PC-9 (cell line): ENCODE measurements at regions not wholly inside any gene's neighbourhood (a gene's known extent, or its start where the extent isn't known, plus 50 kb on each side); places are given as distances from the start of the nearest gene placed in this dataset.
A peak's percentile ranks its signal among the peaks of the same experiment; 100 is the strongest.

Experiments used
- BruUV-seq: library from RNA; stranded (reverse); fragments of 400-500 nt; replicated peaks from 2 replicates; lab custom pipeline; 2021; lab: Mats Ljungman, UMichigan
- CTCF ChIA-PET: fragments of 300-600 bp; sonication (Branson Sonifier 250); formaldehyde crosslinking; loops from one replicate; lab custom pipeline; 2022; ENCODE audit warnings: antibody characterized with exemption; lab: Charles Lee
- POLR2A ChIA-PET: fragments of 300-600 bp; sonication (Branson Sonifier 250); formaldehyde crosslinking; loops from one replicate; lab custom pipeline; 2022; ENCODE audit warnings: antibody characterized with exemption; ENCODE audit not compliant: unreplicated experiment; lab: Charles Lee
- DNase-seq, 2 experiments: peaks; one replicate each; pipeline versions ENCODE4 v3.0.0 to v3.0.0-alpha.2; 2015 to 2022; ENCODE audit warnings: mixed read lengths in 1 of 2
- H2AFZ ChIP-seq: fragments of 200-600 bp; sonication (generic); 2 replicates; pipeline ENCODE4 v1.8.1; 2017; ENCODE audit warnings: antibody characterized with exemption
- H3F3A ChIP-seq: fragments of 200-600 bp; sonication (generic); 2 replicates; pipeline ENCODE4 v1.8.1; 2017; ENCODE audit warnings: antibody characterized with exemption, mild to moderate bottlenecking, low read depth; ENCODE audit not compliant: insufficient read depth
- H3K27ac ChIP-seq: fragments of 200-600 bp; sonication (generic); 2 replicates; pipeline ENCODE4 v1.6.1; 2016; ENCODE audit warnings: mixed run types
- H3K27me3 ChIP-seq: fragments of 200-600 bp; sonication (generic); 2 replicates; pipeline ENCODE4 v1.6.1; 2016; ENCODE audit warnings: low read depth, mixed run types; ENCODE audit not compliant: insufficient read depth
- H3K36me3 ChIP-seq: fragments of 200-600 bp; sonication (generic); 2 replicates; pipeline ENCODE4 v1.6.1; 2016; ENCODE audit warnings: low read depth, mixed run types
- H3K4me1 ChIP-seq: fragments of 200-600 bp; sonication (generic); replicated peaks from 2 replicates; pipeline ENCODE4 v1.6.1; 2016; ENCODE audit warnings: mixed run types; ENCODE audit not compliant: insufficient read depth
- H3K4me2 ChIP-seq: fragments of 200-600 bp; sonication (generic); 2 replicates; pipeline ENCODE4 v1.6.1; 2017; ENCODE audit warnings: mixed run types
- H3K4me3 ChIP-seq: fragments of 200-600 bp; sonication (generic); 2 replicates; pipeline ENCODE4 v1.6.1; 2016; ENCODE audit warnings: mixed run types
- H3K79me2 ChIP-seq: fragments of 200-600 bp; sonication (generic); 2 replicates; pipeline ENCODE4 v1.6.1; 2017; ENCODE audit warnings: low read depth, mixed run types
- H3K9me2 ChIP-seq: fragments of 200-600 bp; sonication (generic); 2 replicates; pipeline ENCODE4 v1.8.1; 2017; ENCODE audit warnings: mild to moderate bottlenecking; ENCODE audit not compliant: insufficient read depth
- H3K9me3 ChIP-seq: fragments of 200-600 bp; sonication (generic); 2 replicates; pipeline ENCODE4 v1.8.1; 2016; ENCODE audit warnings: low read depth; ENCODE audit not compliant: insufficient read depth
- H4K20me1 ChIP-seq: fragments of 200-600 bp; sonication (generic); 2 replicates; pipeline ENCODE4 v1.8.1; 2017; ENCODE audit not compliant: insufficient read depth
- EZH2 ChIP-seq: fragments of 200-600 bp; sonication (generic); IDR thresholded peaks from 2 replicates; pipeline ENCODE4 v1.8.0; 2017; ENCODE audit warnings: antibody characterized with exemption, low read depth
- intact Hi-C: fragments of 100-400 bp; cut with micrococcal nuclease; formaldehyde crosslinking; loops from one replicate; pipeline ENCODE4 v1.10.0; 2022; ENCODE audit not compliant: unreplicated experiment
- TF ChIP-seq, protein P1 (sequence below): fragments of 200-600 bp; sonication (generic); conservative IDR thresholded peaks from 2 replicates; pipeline ENCODE4 v1.6.1; 2017; ENCODE audit warnings: mixed run types, antibody characterized with exemption, mild to moderate bottlenecking, moderate library complexity

- no peak for DNase-seq
- H3K9me3 ChIP-seq: no peaks in the 10 kb centered on the region
- no peaks in the 10 kb centered on the region for H3K27me3 ChIP-seq
- no peaks in the 10 kb centered on the region for H3K36me3 ChIP-seq
- no peaks in the 10 kb centered on the region for H4K20me1 ChIP-seq
- TF ChIP-seq, protein P1, sequence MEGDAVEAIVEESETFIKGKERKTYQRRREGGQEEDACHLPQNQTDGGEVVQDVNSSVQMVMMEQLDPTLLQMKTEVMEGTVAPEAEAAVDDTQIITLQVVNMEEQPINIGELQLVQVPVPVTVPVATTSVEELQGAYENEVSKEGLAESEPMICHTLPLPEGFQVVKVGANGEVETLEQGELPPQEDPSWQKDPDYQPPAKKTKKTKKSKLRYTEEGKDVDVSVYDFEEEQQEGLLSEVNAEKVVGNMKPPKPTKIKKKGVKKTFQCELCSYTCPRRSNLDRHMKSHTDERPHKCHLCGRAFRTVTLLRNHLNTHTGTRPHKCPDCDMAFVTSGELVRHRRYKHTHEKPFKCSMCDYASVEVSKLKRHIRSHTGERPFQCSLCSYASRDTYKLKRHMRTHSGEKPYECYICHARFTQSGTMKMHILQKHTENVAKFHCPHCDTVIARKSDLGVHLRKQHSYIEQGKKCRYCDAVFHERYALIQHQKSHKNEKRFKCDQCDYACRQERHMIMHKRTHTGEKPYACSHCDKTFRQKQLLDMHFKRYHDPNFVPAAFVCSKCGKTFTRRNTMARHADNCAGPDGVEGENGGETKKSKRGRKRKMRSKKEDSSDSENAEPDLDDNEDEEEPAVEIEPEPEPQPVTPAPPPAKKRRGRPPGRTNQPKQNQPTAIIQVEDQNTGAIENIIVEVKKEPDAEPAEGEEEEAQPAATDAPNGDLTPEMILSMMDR: no peak
- TF ChIP-seq EZH2: no peak
- H3K4me2 ChIP-seq: no peak overlapping the region
- H3K9me2 ChIP-seq: no peaks in the 10 kb centered on the region
- CTCF ChIA-PET: no interaction called here
- no peaks in the 10 kb centered on the region for H3K79me2 ChIP-seq
- POLR2A ChIA-PET: no interaction called here
- no peaks in the 10 kb centered on the region for H3F3A ChIP-seq
- H3K4me1 ChIP-seq: no peaks in the 10 kb centered on the region
- no peak overlapping the region for H2AFZ ChIP-seq
- H3K4me3 ChIP-seq: no peak overlapping the region
- H3K27ac ChIP-seq: no peak overlapping the region
- no TSS peak for BruUV-seq
- intact Hi-C loops: no loop called here
Measured at GRCh38 chr21:17947531-17947930, 128.4 kb upstream of the C21orf91 start.

DNA sequence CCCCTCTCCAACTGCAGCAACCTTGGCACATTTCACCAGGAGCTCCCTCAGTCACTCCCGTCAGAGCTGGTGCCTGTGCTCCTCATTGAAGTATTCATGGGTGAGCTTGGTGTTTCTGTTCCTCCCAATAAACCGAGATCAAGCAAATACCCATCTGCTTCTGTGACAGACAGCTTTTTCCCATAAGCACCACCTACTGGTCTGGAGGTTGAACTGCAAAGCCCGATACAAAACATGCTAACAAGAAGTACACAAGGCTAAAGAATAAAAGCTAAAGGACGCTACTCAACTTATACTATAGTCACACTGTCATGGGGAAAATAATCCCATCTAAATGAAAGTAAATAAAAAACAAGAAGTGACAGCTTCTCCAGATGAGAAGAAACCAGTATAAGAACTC is 111.9 kb upstream of the C21orf91 start:
- Histone ChIP-seq H3K27me3 (no peaks in the 10 kb centered on the region), H4K20me1 (no peaks in the 10 kb centered on the region), H3K27ac (no peak overlapping the region), H3K4me2 (no peak overlapping the region), H2AFZ (no peak overlapping the region), H3K9me3 (no peaks in the 10 kb centered on the region), H3F3A (no peaks in the 10 kb centered on the region), H3K79me2 (no peaks in the 10 kb centered on the region), H3K9me2 (no peaks in the 10 kb centered on the region; the same call in 1 of the 2 replicates), H3K4me3 (no peak overlapping the region), H3K36me3 (no peaks in the 10 kb centered on the region), H3K4me1 (no peaks in the 10 kb centered on the region)
- CTCF ChIA-PET: no interaction called here
- intact Hi-C loops: no loop called here
- BruUV-seq: no TSS peak
- no peak for DNase-seq
- POLR2A ChIA-PET: interaction anchor here (0.6 kb wide), 1 partner anchor 9 kb away, joined by 3 read pairs; no protein-coding TSS in a partner anchor
- TF ChIP-seq, protein P1: peak; percentile 62
- no peak for TF ChIP-seq EZH2

GRCh38 chr21:17930093-17930492 is 110.9 kb upstream of the C21orf91 start:
- Histone ChIP-seq H3K4me3 (no peak overlapping the region), H2AFZ (no peak overlapping the region), H3K27me3 (no peaks in the 10 kb centered on the region), H3K36me3 (no peaks in the 10 kb centered on the region), H3K4me1 (no peaks in the 10 kb centered on the region), H3K79me2 (no peaks in the 10 kb centered on the region), H3F3A (no peaks in the 10 kb centered on the region), H4K20me1 (no peaks in the 10 kb centered on the region), H3K9me3 (no peaks in the 10 kb centered on the region), H3K27ac (no peak overlapping the region), H3K9me2 (no peaks in the 10 kb centered on the region; the same call in 1 of the 2 replicates), H3K4me2 (no peak overlapping the region)
- ChIA-PET POLR2A (no interaction called here), CTCF (no interaction called here)
- no peak for DNase-seq
- TF ChIP-seq, protein P1: no peak
- no peak for TF ChIP-seq EZH2
- intact Hi-C loops: no loop called here
- no TSS peak for BruUV-seq
